PC-9 (cell line): ENCODE measurements at regions not wholly inside any gene's neighbourhood (a gene's known extent, or its start where the extent isn't known, plus 50 kb on each side); places are given as distances from the start of the nearest gene placed in this dataset.

ENCODE experiments used
- CTCF ChIP-seq: fragments of 200-600 bp; sonication (generic); conservative IDR thresholded peaks from 2 replicates; pipeline ENCODE4 v1.6.1; 2017; ENCODE audit warnings: mixed run types, antibody characterized with exemption, mild to moderate bottlenecking, moderate library complexity
- EZH2 ChIP-seq: fragments of 200-600 bp; sonication (generic); IDR thresholded peaks from 2 replicates; pipeline ENCODE4 v1.8.0; 2017; ENCODE audit warnings: antibody characterized with exemption, low read depth

DNA sequence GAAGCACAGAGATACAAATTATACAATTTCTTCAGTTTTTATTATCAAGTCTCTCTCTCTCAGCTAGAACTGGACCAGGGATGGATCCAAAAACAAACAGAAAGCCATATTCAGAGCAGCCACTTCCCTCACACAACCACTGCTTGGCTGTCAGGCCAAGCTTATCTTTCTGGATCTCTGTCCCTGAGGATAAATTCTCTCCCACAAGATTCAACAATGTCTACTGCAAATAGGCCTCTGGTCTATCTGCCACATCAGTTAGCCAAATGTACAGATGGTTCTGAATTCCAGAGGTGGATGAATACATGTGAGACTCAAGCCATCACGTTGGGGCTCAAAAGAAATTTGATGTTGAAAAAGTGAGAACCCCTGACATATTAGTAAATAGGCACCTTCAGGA, 350.9 kb downstream of the LTN1 start:
- TF ChIP-seq CTCF (no peak), EZH2 (no peak)
